ENCODE measurements at regions not wholly inside any gene's neighbourhood (a gene's known extent, or its start where the extent isn't known, plus 50 kb on each side); places are given as distances from the start of the nearest gene placed in this dataset.

DNA sequence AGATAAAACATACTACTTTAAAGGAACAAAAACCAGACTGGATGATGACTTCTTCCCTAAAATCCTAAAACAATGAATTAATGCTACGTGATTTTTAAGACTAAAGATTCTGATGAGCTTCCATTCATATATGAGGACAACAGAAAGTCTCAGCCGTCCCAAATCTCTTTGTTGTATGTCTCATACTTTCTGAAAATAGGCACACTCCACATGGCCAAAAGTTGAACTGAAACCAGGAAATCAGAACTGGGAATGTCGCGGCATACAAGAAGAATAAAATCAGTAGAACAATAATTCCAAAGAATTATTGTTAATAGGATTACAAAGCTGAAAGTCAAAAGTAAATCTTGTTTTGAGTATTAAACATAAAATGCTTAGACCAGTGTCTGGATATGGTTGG lies 195.4 kb upstream of the GHITM start:
- Mint-ChIP-seq H3K4me1 (ENCODE audit: low read depth, unreplicated experiment) (peaks cover 8% of the 10 kb centered on the region), H3K27me3 (ENCODE audit: unreplicated experiment) (peaks cover 3% of the 10 kb centered on the region), H3K9me3 (ENCODE audit: unreplicated experiment) (no peaks in the 10 kb centered on the region), H3K27ac (ENCODE audit: unreplicated experiment) (no peak overlapping the region), H3K4me3 (ENCODE audit: unreplicated experiment) (no peak overlapping the region), H3K36me3 (ENCODE audit: unreplicated experiment) (no peaks in the 10 kb centered on the region)
- DNase-seq = no peak
- TF ChIP-seq, protein P1, sequence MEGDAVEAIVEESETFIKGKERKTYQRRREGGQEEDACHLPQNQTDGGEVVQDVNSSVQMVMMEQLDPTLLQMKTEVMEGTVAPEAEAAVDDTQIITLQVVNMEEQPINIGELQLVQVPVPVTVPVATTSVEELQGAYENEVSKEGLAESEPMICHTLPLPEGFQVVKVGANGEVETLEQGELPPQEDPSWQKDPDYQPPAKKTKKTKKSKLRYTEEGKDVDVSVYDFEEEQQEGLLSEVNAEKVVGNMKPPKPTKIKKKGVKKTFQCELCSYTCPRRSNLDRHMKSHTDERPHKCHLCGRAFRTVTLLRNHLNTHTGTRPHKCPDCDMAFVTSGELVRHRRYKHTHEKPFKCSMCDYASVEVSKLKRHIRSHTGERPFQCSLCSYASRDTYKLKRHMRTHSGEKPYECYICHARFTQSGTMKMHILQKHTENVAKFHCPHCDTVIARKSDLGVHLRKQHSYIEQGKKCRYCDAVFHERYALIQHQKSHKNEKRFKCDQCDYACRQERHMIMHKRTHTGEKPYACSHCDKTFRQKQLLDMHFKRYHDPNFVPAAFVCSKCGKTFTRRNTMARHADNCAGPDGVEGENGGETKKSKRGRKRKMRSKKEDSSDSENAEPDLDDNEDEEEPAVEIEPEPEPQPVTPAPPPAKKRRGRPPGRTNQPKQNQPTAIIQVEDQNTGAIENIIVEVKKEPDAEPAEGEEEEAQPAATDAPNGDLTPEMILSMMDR (IDR thresholded peaks at IDR 0.05; ENCODE audit: partially characterized antibody, unreplicated experiment) = no peak

DNA sequence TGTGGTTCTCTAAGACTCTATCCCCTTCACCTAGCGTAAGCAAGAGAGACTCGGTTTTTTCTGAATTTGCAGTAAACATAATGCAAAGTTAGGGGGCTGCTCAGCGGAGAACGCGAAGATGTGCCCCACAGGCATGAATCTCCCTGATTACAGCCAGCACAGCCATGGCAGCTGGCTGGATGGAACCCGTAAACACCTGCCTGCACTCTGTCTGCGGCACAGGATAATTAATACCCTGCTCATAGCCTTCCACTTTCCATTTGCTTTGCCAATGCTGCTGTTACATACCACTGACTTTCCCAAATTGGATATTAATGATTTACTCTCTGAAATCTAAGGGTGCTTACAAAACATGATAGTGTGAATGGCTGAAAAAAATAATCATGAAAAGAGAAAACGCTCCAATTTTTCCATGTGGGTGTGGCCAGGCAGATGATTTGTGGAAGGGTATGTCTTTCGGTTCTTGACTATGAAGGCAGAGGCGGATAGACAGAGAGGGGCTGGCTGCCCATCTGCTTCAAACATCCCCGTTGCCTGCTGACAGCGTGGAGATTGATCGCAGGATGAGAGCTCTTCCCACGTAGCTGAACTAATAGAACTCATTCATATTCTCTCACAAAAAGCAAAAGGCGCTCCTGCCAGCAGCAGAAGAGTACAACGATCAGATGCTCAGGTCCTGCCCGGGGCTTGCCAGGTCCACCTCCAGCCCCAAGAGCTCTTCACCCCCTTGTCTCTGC lies 193.2 kb upstream of the GHITM start:
- peak; percentile 28 for DNase-seq
- no peak overlapping the region for H3K4me3 Mint-ChIP-seq (ENCODE audit: unreplicated experiment)
- peaks cover 3% of the 10 kb centered on the region for H3K27me3 Mint-ChIP-seq (ENCODE audit: unreplicated experiment)
- H3K9me3 Mint-ChIP-seq (ENCODE audit: unreplicated experiment) = no peaks in the 10 kb centered on the region
- H3K36me3 Mint-ChIP-seq (ENCODE audit: unreplicated experiment) = no peaks in the 10 kb centered on the region
- H3K4me1 Mint-ChIP-seq (ENCODE audit: low read depth, unreplicated experiment) = peaks cover 8% of the 10 kb centered on the region
- no peak overlapping the region for H3K27ac Mint-ChIP-seq (ENCODE audit: unreplicated experiment)
- TF ChIP-seq, protein P1 (IDR thresholded peaks at IDR 0.05; ENCODE audit: partially characterized antibody, unreplicated experiment) = no peak

DNA sequence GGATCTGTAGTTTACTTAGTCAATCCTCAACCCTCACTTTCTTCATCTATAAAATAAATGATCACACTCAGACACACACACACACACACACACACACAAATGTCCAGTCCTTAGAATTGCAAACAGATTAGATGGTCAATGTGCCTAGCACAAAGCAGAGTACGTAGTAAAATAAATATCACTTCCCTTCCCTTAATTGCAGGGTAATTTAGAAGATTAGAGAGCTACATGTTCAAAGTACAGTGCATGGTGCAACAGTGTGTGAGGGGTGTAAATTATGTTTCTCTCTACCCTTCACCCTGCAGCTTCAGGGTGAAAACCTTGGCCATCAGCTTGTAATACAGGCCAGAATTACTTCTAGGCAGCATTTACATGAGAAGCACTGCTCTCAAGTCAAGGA lies 187.0 kb upstream of the GHITM start:
- no peaks in the 10 kb centered on the region for H3K9me3 Mint-ChIP-seq (ENCODE audit: unreplicated experiment)

DNA sequence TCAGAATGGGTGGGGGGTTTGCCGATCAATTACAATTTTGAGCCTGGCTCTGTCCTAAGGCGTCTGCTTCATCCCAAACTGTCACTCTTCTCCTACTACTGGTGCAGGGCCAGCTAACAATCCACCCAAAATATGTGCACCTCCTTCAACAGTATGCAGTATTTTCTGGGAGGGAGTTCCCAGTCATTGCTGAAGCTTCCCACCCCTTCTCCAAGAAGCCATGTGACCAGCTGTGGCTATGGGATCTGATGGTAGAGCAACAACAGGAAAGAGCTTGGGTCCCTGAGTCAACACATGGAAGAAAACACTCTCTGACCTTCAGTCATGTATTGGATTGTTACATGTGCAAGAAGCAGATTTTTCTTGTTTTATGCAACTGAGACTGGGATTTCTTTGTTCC lies 185.7 kb upstream of the GHITM start:
- Mint-ChIP-seq H3K27me3 (ENCODE audit: unreplicated experiment) (peaks cover 4% of the 10 kb centered on the region), H3K36me3 (ENCODE audit: unreplicated experiment) (no peaks in the 10 kb centered on the region), H3K27ac (ENCODE audit: unreplicated experiment) (no peak overlapping the region), H3K4me3 (ENCODE audit: unreplicated experiment) (no peak overlapping the region), H3K4me1 (ENCODE audit: low read depth, unreplicated experiment) (no peaks in the 10 kb centered on the region), H3K9me3 (ENCODE audit: unreplicated experiment) (no peaks in the 10 kb centered on the region)
- TF ChIP-seq, protein P1 (IDR thresholded peaks at IDR 0.05; ENCODE audit: partially characterized antibody, unreplicated experiment) = no peak
- no peak for DNase-seq

More for the DNA sequence above, 187.0 kb upstream of the GHITM start:
- Mint-ChIP-seq H3K4me1 (ENCODE audit: low read depth, unreplicated experiment) (no peaks in the 10 kb centered on the region), H3K36me3 (ENCODE audit: unreplicated experiment) (no peaks in the 10 kb centered on the region), H3K27me3 (ENCODE audit: unreplicated experiment) (peaks cover 1% of the 10 kb centered on the region), H3K4me3 (ENCODE audit: unreplicated experiment) (no peak overlapping the region), H3K27ac (ENCODE audit: unreplicated experiment) (no peak overlapping the region)
- TF ChIP-seq, protein P1 (IDR thresholded peaks at IDR 0.05; ENCODE audit: partially characterized antibody, unreplicated experiment) = no peak
- DNase-seq = no peak

DNA sequence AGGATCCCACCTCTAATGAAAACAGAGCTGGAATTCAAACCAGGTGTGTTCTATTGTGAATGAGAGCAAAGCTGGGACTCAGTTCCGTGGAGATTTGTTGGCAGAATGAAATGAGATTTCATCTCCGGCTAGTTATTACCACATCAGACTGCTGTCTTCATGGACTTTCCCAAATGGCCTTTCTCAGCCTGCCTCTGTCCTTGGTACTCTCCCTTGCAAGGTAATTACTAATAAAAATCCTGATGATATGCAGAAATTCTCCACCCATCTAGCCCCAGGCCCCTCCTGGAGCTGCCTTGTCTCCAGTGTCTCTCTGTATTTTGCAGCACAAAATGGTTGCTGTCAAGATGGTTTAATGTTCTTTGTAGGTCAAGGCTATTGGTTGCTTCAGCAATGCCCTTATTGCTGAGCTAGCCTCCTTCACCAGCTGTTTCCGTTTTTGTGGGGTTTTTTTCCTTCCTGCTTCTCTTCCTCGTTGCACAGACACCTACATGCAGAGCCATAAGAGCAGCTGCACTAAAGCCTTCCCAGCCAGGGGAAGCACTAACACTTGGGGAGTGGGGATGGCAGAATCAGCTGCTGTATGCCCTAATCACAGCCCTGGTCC lies 185.0 kb upstream of the GHITM start:
- H3K4me3 Mint-ChIP-seq (ENCODE audit: unreplicated experiment) = no peak overlapping the region
- no peak overlapping the region for H3K27ac Mint-ChIP-seq (ENCODE audit: unreplicated experiment)
- H3K9me3 Mint-ChIP-seq (ENCODE audit: unreplicated experiment) = no peaks in the 10 kb centered on the region
- DNase-seq = no peak
- peaks cover 4% of the 10 kb centered on the region for H3K27me3 Mint-ChIP-seq (ENCODE audit: unreplicated experiment)
- H3K4me1 Mint-ChIP-seq (ENCODE audit: low read depth, unreplicated experiment) = no peaks in the 10 kb centered on the region
- TF ChIP-seq, protein P1 (IDR thresholded peaks at IDR 0.05; ENCODE audit: partially characterized antibody, unreplicated experiment) = no peak
- H3K36me3 Mint-ChIP-seq (ENCODE audit: unreplicated experiment) = no peaks in the 10 kb centered on the region

All from glutamatergic neuron (in vitro differentiated cells).